Heart left ventricle (tissue), 16 donors: ENCODE measurements at regions not wholly inside any gene's neighbourhood (a gene's known extent, or its start where the extent isn't known, plus 50 kb on each side); places are given as distances from the start of the nearest gene placed in this dataset.

Experiments used
- ATAC-seq, 4 donors: fragments of 200-7000 bp; cut with Tn5 transposase; one replicate each; pipeline ENCODE4 v1.9.1; 2020 to 2022; ENCODE audit warnings: moderate library complexity in 4 of 4, mild to moderate bottlenecking in 3 of 4, moderate number of reproducible peaks in 1 of 4
- DNase-seq, 5 donors: peaks; one replicate each; pipeline ENCODE4 v3.0.0-alpha.2; 2020
- H3K27ac ChIP-seq, 12 donors: fragments of 200-600 bp; sonication (generic) in 4 of 12; one replicate each; pipeline versions ENCODE4 v1.5.0 to v1.8.0; 2016 to 2022; ENCODE audit warnings: mild to moderate bottlenecking in 2 of 12
- H3K27me3 ChIP-seq, 9 donors: fragments of 200-600 bp; sonication (generic) in 2 of 9; one replicate each; pipeline versions ENCODE4 v1.5.1 to v1.8.0; 2016 to 2022; ENCODE audit warnings: mild to moderate bottlenecking in 3 of 9
- H3K36me3 ChIP-seq, 9 donors: fragments of 200-600 bp; sonication (generic) in 2 of 9; one replicate each; pipeline versions ENCODE4 v1.5.0 to v1.8.0; 2018 to 2022; ENCODE audit warnings: mild to moderate bottlenecking in 2 of 9
- H3K4me1 ChIP-seq, 12 donors: fragments of 200-600 bp; sonication (generic) in 4 of 12; one replicate each; pipeline versions ENCODE4 v1.5.0 to v1.8.0; 2016 to 2022; ENCODE audit warnings: mild to moderate bottlenecking in 3 of 12
- H3K4me3 ChIP-seq, 12 donors: fragments of 200-600 bp; sonication (generic) in 4 of 12; one replicate each; pipeline versions ENCODE4 v1.5.0 to v1.8.0; 2017 to 2022; ENCODE audit warnings: mild to moderate bottlenecking in 9 of 12, moderate library complexity in 4 of 12
- H3K9me3 ChIP-seq, 12 donors: fragments of 200-600 bp; sonication (generic) in 4 of 12; one replicate each; pipeline versions ENCODE4 v1.5.0 to v1.8.0; 2016 to 2022; ENCODE audit warnings: mild to moderate bottlenecking in 1 of 12
- POLR2A ChIP-seq, 2 donors: fragments of 450-650 bp; IDR thresholded peaks; one replicate each; pipeline ENCODE4 v1.6.1; 2017; ENCODE audit warnings: antibody characterized with exemption in 2 of 2, mild to moderate bottlenecking in 2 of 2, moderate library complexity in 2 of 2
- WGBS, 4 donors: extraction: QIAGEN DNeasy Blood & Tissue Kit in 2 of 4; methylation state at CpG; one replicate each; pipeline versions ENCODE4 v1.1.5 to v1.1.7; 2013 to 2018; 5-methylcytosine and 5-hydroxymethylcytosine counted together
- intact Hi-C, 10 donors: fragments of 100-400 bp; cut with DNase I; formaldehyde crosslinking; loops; one replicate each; pipeline versions ENCODE4 v1.11.1 to v1.14.2; 2022
- TF ChIP-seq, protein P1 (sequence below), 12 donors: fragments of 200-600 bp; sonication (generic) in 4 of 12; IDR thresholded peaks; one replicate each; pipeline versions ENCODE4 v1.5.0 to v1.8.0; 2018 to 2022; ENCODE audit warnings: antibody characterized with exemption in 12 of 12, mild to moderate bottlenecking in 5 of 12
- donor health status: ischemic (EF 13 %, LVEDD 7.1; RV severe dilation, severe dysfunction).
- donor health status: healthy with polysubstance abuse.
- donor health status: DM: no; HTN: yes; CAD: no.
- donor health status: DM: no; HTN: no; CAD: no.
- donor health status: ischemic (EF 25% LVEDD 6.9; RV normal size, moderate dysfunction).
- donor health status: ischemic (EF 25% LVEDD 5.7; RV mildly dilated, moderate dysfunction).
- donor health status: healthy.
- donor health status: DM: yes; HTN: yes; CAD: no.
- donor health status: ischemic (EF 35%, LVEDD 5.7; RV mildly dilated, moderate dysfunction).
- donor health status: nonischemic (EF 11% LVEDD 7.7; RV severe dilation, severe dysfunction).
- donor health status: DM: yes; HTN: yes; CAD: no.
- donor health status: PGD.
- donor health status: ischemic (EF 29% LVEDD 5.4; RV normal size, mild dysfunction).
- donor health status: nonischemic (EF 23%, LVEDD 6.1; RV moderate dilation, normal function).

DNA sequence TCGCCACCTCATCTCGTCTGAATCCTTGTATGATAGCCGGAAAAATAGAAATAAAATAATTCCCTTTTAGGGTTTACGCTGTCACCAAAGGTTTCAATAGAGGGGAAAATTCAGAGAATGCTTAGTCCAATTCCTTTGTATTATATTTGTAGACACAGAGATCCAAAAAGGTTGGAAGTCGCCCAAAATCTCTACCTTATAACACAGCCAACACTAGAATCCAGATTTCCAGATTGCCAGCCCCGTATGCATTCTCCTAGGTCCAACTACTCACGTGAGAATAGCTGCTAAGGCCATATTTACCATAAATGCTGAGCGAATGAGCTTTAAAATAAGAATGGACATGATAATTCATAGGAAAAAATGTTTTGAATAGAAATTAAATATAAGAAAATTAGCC is 124.5 kb downstream of the KCNK1 start:
- Histone ChIP-seq H3K4me3 (no peak overlapping the region), H3K4me1 (no peaks in the 10 kb centered on the region), H3K27ac (no peak overlapping the region), H3K27me3 (no peaks in the 10 kb centered on the region), H3K9me3 (no peaks in the 10 kb centered on the region), H3K36me3 (no peaks in the 10 kb centered on the region)
- ATAC-seq: no peak
- 88 to 94% (median 92%) methylated on average over 8 of the region's 8 CpGs for WGBS, 4 donors
- no peak for DNase-seq
- no peak for TF ChIP-seq POLR2A (IDR thresholded peaks at IDR 0.05)
- TF ChIP-seq, protein P1, sequence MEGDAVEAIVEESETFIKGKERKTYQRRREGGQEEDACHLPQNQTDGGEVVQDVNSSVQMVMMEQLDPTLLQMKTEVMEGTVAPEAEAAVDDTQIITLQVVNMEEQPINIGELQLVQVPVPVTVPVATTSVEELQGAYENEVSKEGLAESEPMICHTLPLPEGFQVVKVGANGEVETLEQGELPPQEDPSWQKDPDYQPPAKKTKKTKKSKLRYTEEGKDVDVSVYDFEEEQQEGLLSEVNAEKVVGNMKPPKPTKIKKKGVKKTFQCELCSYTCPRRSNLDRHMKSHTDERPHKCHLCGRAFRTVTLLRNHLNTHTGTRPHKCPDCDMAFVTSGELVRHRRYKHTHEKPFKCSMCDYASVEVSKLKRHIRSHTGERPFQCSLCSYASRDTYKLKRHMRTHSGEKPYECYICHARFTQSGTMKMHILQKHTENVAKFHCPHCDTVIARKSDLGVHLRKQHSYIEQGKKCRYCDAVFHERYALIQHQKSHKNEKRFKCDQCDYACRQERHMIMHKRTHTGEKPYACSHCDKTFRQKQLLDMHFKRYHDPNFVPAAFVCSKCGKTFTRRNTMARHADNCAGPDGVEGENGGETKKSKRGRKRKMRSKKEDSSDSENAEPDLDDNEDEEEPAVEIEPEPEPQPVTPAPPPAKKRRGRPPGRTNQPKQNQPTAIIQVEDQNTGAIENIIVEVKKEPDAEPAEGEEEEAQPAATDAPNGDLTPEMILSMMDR (IDR thresholded peaks at IDR 0.05): no peak
- intact Hi-C loops: loop anchor here in 1 of 10 donors (10.0 kb wide), 1 partner anchor 124 kb away; the partner anchor contains the start of gene KCNK1

DNA sequence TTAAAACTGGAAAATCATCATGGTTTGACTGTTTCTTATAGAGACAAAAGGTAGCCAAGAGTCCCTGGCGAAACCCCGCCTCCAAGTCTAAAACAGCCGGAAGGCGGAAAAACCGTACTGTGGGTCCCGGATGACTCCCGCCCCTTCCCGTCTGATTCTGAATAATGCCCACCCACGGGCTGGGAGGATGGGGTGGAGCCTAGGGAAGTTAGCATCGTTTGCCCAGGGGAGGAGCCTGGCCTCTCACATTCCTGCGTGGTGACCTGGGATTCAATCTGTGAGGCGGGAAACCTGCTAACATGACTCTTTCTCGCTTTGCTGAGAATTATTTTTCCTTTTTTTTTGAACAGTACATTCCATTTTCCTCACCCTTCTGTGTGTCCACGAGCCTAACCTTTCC is 124.9 kb downstream of the KCNK1 start:
- 80 to 85% (median 83%) methylated on average over 14 of the region's 14 CpGs for WGBS, 4 donors
- Histone ChIP-seq H3K9me3 (no peaks in the 10 kb centered on the region), H3K4me1 (no peaks in the 10 kb centered on the region), H3K4me3 (no peak overlapping the region), H3K27me3 (no peaks in the 10 kb centered on the region), H3K36me3 (no peaks in the 10 kb centered on the region), H3K27ac (no peak overlapping the region)
- DNase-seq (no peak), ATAC-seq (no peak)
- intact Hi-C loops: loop anchor here in 1 of 10 donors (10.0 kb wide), 1 partner anchor 124 kb away; the partner anchor contains the start of gene KCNK1
- TF ChIP-seq, protein P1 (IDR thresholded peaks at IDR 0.05): no peak
- no peak for TF ChIP-seq POLR2A (IDR thresholded peaks at IDR 0.05)

DNA sequence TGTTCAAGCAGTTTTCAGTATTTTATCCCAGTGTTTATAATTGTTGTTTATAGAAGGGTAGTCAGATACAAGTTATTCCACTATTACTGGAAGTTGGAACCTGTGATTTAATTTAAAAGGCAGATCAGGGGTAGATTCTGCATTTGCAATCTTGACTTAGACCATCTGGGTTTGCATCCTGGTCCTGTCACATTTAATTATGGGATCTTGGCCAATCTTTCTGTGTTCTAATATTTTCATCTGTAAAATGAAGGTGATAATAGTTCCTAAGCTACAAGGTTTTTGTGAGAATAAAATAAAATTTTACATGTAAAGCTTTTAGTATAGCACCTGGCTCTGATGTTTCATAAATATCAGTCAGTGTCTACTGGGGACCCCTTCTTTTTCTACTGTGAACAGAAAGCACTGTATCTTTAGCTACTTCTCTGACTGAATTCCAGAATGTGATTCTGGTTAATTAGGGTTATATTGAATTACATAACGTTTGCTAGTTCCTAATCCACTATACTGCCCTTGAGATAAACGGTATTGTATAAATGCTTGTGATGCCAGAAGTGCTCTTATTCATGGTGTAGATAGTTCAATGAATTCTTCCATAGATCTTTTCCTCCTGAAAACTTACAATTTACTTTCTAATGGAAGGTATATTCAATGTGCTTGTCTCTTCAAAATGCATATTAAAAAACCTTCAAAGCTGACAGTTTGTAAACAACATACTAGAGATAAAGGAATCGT is 131.0 kb downstream of the KCNK1 start:
- H3K9me3 ChIP-seq: no peaks in the 10 kb centered on the region
- H3K27me3 ChIP-seq: no peaks in the 10 kb centered on the region
- no peak for DNase-seq
- H3K4me1 ChIP-seq: no peaks in the 10 kb centered on the region
- ATAC-seq: no peak
- no peak for TF ChIP-seq POLR2A (IDR thresholded peaks at IDR 0.05)
- TF ChIP-seq, protein P1 (IDR thresholded peaks at IDR 0.05): no peak
- intact Hi-C loops: no loop called here
- H3K4me3 ChIP-seq: no peak overlapping the region
- H3K36me3 ChIP-seq: no peaks in the 10 kb centered on the region
- 16 to 31% (median 18%) methylated on average over 3 of the region's 3 CpGs for WGBS, 4 donors
- H3K27ac ChIP-seq: no peak overlapping the region

DNA sequence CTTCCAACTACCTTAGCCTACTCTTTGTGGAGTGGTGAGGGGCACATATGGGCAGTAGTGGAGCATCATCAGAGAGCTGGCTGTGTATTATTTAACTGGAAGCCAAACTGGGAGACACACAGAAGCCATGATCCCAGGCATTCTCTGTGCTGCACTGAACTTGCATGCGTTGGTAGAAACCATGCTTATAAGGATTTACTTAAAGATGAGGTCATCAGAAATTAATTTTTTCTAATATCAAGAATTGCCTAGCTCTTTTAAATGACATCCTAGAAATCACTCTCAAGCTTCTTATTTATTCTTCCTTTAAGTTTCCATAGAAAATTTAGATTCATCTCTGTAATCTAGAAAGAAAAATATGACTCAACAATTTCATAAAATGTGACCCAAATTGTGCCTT is 136.2 kb downstream of the KCNK1 start:
- Histone ChIP-seq H3K27ac (no peak overlapping the region), H3K4me1 (no peaks in the 10 kb centered on the region), H3K36me3 (no peaks in the 10 kb centered on the region), H3K9me3 (peaks cover 0 to 16% (median 0%) of the 10 kb centered on the region in 12 donors), H3K4me3 (no peak overlapping the region), H3K27me3 (no peaks in the 10 kb centered on the region)
- intact Hi-C loops: no loop called here
- ATAC-seq: no peak
- DNase-seq: no peak
- 87 to 97% (median 93%) methylated on average over 1 of the region's 1 CpG for WGBS, 4 donors
- TF ChIP-seq, protein P1 (IDR thresholded peaks at IDR 0.05): no peak
- no peak for TF ChIP-seq POLR2A (IDR thresholded peaks at IDR 0.05)
